Liver (tissue), 8 donors: ENCODE measurements at regions not wholly inside any gene's neighbourhood (a gene's known extent, or its start where the extent isn't known, plus 50 kb on each side); places are given as distances from the start of the nearest gene placed in this dataset.

Experiments used
- DNase-seq: peaks from one replicate; pipeline ENCODE4 v3.0.0-alpha.2; 2017; ENCODE audit warnings: low spot score
- H3K27ac ChIP-seq, 2 donors: one replicate each; pipeline ENCODE4 v1.7.0; 2013; ENCODE audit warnings: inconsistent platforms in 2 of 2, low read length in 2 of 2, control low read depth in 1 of 2, low read depth in 1 of 2, mild to moderate bottlenecking in 1 of 2
- H3K27me3 ChIP-seq, 4 donors: one replicate each; pipeline versions ENCODE4 v1.6.1 to v1.7.0; 2013; ENCODE audit warnings: low read length in 3 of 4, inconsistent platforms in 1 of 4, mild to moderate bottlenecking in 1 of 4, moderate library complexity in 1 of 4; ENCODE audit not compliant: control insufficient read depth in 4 of 4, insufficient read depth in 4 of 4
- H3K36me3 ChIP-seq, 4 donors: one replicate each; pipeline versions ENCODE4 v1.6.1 to v1.7.0; 2013; ENCODE audit warnings: low read length in 3 of 4, mild to moderate bottlenecking in 3 of 4, low read depth in 1 of 4, moderate library complexity in 1 of 4; ENCODE audit not compliant: control insufficient read depth in 4 of 4, insufficient read depth in 3 of 4
- H3K4me1 ChIP-seq, 4 donors: one replicate each; pipeline versions ENCODE4 v1.6.1 to v1.7.0; 2013; ENCODE audit warnings: low read length in 3 of 4, mild to moderate bottlenecking in 3 of 4, moderate library complexity in 1 of 4; ENCODE audit not compliant: control insufficient read depth in 4 of 4, insufficient read depth in 4 of 4
- H3K4me3 ChIP-seq, 3 donors: one replicate each; pipeline versions ENCODE4 v1.6.1 to v1.7.0; 2013; ENCODE audit warnings: low read length in 3 of 3, control low read depth in 1 of 3, low read depth in 1 of 3, mild to moderate bottlenecking in 1 of 3
- H3K9ac ChIP-seq, 2 donors: one replicate each; pipeline ENCODE4 v1.7.0; 2013; ENCODE audit warnings: low read length in 2 of 2, mild to moderate bottlenecking in 2 of 2, moderate library complexity in 2 of 2, control low read depth in 1 of 2, low read depth in 1 of 2
- H3K9me3 ChIP-seq, 4 donors: one replicate each; pipeline versions ENCODE4 v1.6.1 to v1.7.0; 2013; ENCODE audit warnings: low read length in 3 of 4; ENCODE audit not compliant: control insufficient read depth in 4 of 4
- ATF3 ChIP-seq: IDR thresholded peaks from 2 replicates; pipeline ENCODE4 v1.6.1; 2016; ENCODE audit warnings: antibody characterized with exemption
- EGR1 ChIP-seq, 2 donors: IDR thresholded peaks; 2 replicates each; pipeline ENCODE4 v1.6.1; 2016 to 2018; ENCODE audit warnings: antibody characterized with exemption in 2 of 2, low read depth in 2 of 2
- FOXA1 ChIP-seq: IDR thresholded peaks from 2 replicates; pipeline ENCODE4 v1.6.1; 2016; ENCODE audit warnings: antibody characterized with exemption
- FOXA2 ChIP-seq: IDR thresholded peaks from 2 replicates; pipeline ENCODE4 v1.6.1; 2016; ENCODE audit warnings: antibody characterized with exemption
- GABPA ChIP-seq, 2 donors: IDR thresholded peaks in 1 of 2; conservative IDR thresholded peaks in 1 of 2; 2 replicates each; pipeline ENCODE4 v1.6.1; 2016; ENCODE audit warnings: antibody characterized with exemption in 2 of 2, mild to moderate bottlenecking in 1 of 2, moderate library complexity in 1 of 2
- HNF4A ChIP-seq, 2 donors: conservative IDR thresholded peaks; 2 replicates each; pipeline ENCODE4 v1.6.1; 2016; ENCODE audit warnings: antibody characterized with exemption in 2 of 2, mild to moderate bottlenecking in 2 of 2
- HNF4G ChIP-seq: IDR thresholded peaks from 2 replicates; pipeline ENCODE4 v1.6.1; 2016; ENCODE audit warnings: antibody characterized with exemption
- JUND ChIP-seq, 2 donors: IDR thresholded peaks; 2 replicates each; pipeline ENCODE4 v1.6.1; 2016; ENCODE audit warnings: antibody characterized with exemption in 2 of 2
- MAX ChIP-seq: IDR thresholded peaks from 2 replicates; pipeline ENCODE4 v1.6.1; 2016; ENCODE audit warnings: antibody characterized with exemption
- NR2F2 ChIP-seq: IDR thresholded peaks from 2 replicates; pipeline ENCODE4 v1.6.1; 2016; ENCODE audit warnings: antibody characterized with exemption
- RAD21 ChIP-seq, 2 donors: IDR thresholded peaks; 2 replicates each; pipeline ENCODE4 v1.6.1; 2016; ENCODE audit warnings: antibody characterized with exemption in 2 of 2, mild to moderate bottlenecking in 2 of 2
- SP1 ChIP-seq: IDR thresholded peaks from 2 replicates; pipeline ENCODE4 v1.6.1; 2018; ENCODE audit warnings: antibody characterized with exemption, mild to moderate bottlenecking
- TAF1 ChIP-seq: conservative IDR thresholded peaks from 2 replicates; pipeline ENCODE4 v1.6.1; 2016; ENCODE audit warnings: antibody characterized with exemption, mild to moderate bottlenecking
- YY1 ChIP-seq: IDR thresholded peaks from 2 replicates; pipeline ENCODE4 v1.6.1; 2016; ENCODE audit warnings: antibody characterized with exemption, mild to moderate bottlenecking
- ZBTB33 ChIP-seq: IDR thresholded peaks from 2 replicates; pipeline ENCODE4 v1.6.1; 2016; ENCODE audit warnings: antibody characterized with exemption
- WGBS: extraction: QIAGEN DNeasy Blood & Tissue Kit; methylation state at CpG from one replicate; pipeline ENCODE4 v1.1.7; 2013; 5-methylcytosine and 5-hydroxymethylcytosine counted together
- TF ChIP-seq, protein P1 (sequence below): fragments of 150-350 bp; IDR thresholded peaks from 2 replicates; pipeline ENCODE4 v1.5.1; 2017; ENCODE audit warnings: improper control_type of control experiment, low read depth, low read length; ENCODE audit not compliant: missing input control
- TF ChIP-seq, protein P2 (sequence below): IDR thresholded peaks from 2 replicates; pipeline ENCODE4 v1.6.1; 2016; ENCODE audit warnings: antibody characterized with exemption, mild to moderate bottlenecking
- donor health status: healthy.
- donor health status: healthy.
- donor health status: healthy.
- donor health status: healthy.
- donor health status: healthy.

DNA sequence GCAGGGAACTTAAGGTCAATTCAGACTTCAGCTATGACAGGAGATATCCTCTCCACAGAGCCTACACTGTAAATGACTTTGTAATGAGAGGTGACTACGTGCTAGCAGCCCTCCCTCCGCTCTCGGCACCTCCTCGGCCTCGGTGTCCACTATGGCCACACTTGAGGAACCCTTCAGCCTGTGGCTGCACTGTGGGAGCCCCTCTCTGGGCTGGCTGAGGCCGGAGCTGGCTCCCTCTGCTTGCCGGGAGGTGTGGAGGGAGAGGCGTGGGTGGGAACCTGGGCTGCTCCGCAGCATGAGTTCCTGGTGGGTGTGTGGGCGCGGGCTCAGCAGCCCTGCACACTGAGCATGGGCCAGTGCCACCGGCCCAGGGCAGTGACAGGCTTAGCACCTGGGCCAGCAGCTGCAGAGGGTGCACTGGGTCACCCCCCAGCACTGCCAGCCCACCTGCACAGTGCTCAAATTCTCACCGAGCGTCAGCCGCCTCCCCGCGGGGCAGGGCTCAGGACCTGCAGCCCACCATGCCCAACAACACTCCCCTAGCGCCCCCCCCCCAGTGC lies 137.6 kb upstream of the SPACA7 start:
- DNase-seq, result no peak
- TF ChIP-seq NR2F2 (no peak), ZBTB33 (no peak), MAX (no peak), ATF3 (no peak), SP1 (no peak), FOXA1 (no peak), FOXA2 (no peak), TAF1 (no peak), EGR1 (IDR thresholded peaks at IDR 0.05; ENCODE audit: low read depth in 2 of 2) (no peak), GABPA (IDR thresholded peaks at IDR 0.05 in 1 of 2, conservative IDR thresholded peaks at IDR 0.05 in 1 of 2) (no peak), HNF4G (no peak), HNF4A (conservative IDR thresholded peaks at IDR 0.05) (no peak), JUND (IDR thresholded peaks at IDR 0.05) (no peak), YY1 (no peak), RAD21 (IDR thresholded peaks at IDR 0.05) (no peak)
- TF ChIP-seq, protein P1, sequence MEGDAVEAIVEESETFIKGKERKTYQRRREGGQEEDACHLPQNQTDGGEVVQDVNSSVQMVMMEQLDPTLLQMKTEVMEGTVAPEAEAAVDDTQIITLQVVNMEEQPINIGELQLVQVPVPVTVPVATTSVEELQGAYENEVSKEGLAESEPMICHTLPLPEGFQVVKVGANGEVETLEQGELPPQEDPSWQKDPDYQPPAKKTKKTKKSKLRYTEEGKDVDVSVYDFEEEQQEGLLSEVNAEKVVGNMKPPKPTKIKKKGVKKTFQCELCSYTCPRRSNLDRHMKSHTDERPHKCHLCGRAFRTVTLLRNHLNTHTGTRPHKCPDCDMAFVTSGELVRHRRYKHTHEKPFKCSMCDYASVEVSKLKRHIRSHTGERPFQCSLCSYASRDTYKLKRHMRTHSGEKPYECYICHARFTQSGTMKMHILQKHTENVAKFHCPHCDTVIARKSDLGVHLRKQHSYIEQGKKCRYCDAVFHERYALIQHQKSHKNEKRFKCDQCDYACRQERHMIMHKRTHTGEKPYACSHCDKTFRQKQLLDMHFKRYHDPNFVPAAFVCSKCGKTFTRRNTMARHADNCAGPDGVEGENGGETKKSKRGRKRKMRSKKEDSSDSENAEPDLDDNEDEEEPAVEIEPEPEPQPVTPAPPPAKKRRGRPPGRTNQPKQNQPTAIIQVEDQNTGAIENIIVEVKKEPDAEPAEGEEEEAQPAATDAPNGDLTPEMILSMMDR, result no peak
- TF ChIP-seq, protein P2, sequence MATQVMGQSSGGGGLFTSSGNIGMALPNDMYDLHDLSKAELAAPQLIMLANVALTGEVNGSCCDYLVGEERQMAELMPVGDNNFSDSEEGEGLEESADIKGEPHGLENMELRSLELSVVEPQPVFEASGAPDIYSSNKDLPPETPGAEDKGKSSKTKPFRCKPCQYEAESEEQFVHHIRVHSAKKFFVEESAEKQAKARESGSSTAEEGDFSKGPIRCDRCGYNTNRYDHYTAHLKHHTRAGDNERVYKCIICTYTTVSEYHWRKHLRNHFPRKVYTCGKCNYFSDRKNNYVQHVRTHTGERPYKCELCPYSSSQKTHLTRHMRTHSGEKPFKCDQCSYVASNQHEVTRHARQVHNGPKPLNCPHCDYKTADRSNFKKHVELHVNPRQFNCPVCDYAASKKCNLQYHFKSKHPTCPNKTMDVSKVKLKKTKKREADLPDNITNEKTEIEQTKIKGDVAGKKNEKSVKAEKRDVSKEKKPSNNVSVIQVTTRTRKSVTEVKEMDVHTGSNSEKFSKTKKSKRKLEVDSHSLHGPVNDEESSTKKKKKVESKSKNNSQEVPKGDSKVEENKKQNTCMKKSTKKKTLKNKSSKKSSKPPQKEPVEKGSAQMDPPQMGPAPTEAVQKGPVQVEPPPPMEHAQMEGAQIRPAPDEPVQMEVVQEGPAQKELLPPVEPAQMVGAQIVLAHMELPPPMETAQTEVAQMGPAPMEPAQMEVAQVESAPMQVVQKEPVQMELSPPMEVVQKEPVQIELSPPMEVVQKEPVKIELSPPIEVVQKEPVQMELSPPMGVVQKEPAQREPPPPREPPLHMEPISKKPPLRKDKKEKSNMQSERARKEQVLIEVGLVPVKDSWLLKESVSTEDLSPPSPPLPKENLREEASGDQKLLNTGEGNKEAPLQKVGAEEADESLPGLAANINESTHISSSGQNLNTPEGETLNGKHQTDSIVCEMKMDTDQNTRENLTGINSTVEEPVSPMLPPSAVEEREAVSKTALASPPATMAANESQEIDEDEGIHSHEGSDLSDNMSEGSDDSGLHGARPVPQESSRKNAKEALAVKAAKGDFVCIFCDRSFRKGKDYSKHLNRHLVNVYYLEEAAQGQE, result no peak
- H3K27me3 ChIP-seq, result no peaks in the 10 kb centered on the region
- H3K36me3 ChIP-seq, result no peaks in the 10 kb centered on the region
- no peaks in the 10 kb centered on the region for H3K9me3 ChIP-seq
- WGBS, result 92% methylated on average over 18 of the region's 18 CpGs
- no peak overlapping the region for H3K27ac ChIP-seq
- no peak overlapping the region for H3K4me3 ChIP-seq
- peaks cover 2 to 31% (median 16%) of the 10 kb centered on the region in 4 donors for H3K4me1 ChIP-seq
- no peak overlapping the region for H3K9ac ChIP-seq
